Endodermal cell (in vitro differentiated cells): ENCODE measurements at regions not wholly inside any gene's neighbourhood (a gene's known extent, or its start where the extent isn't known, plus 50 kb on each side); places are given as distances from the start of the nearest gene placed in this dataset.

Source experiments
- DNase-seq: peaks from one replicate; pipeline ENCODE4 v3.0.0-alpha.2; 2017
- H3K27ac ChIP-seq: 2 replicates; pipeline ENCODE4 v1.5.1; 2013; ENCODE audit warnings: mild to moderate bottlenecking, low read depth, low read length, moderate library complexity
- H3K27me3 ChIP-seq: 2 replicates; pipeline ENCODE4 v1.6.1; 2013; ENCODE audit warnings: mild to moderate bottlenecking, low read length, moderate library complexity; ENCODE audit not compliant: insufficient read depth, control insufficient read depth, poor library complexity, severe bottlenecking
- H3K36me3 ChIP-seq: 2 replicates; pipeline ENCODE4 v1.7.0; 2013; ENCODE audit warnings: mild to moderate bottlenecking, low read length, moderate library complexity; ENCODE audit not compliant: control insufficient read depth, insufficient read depth
- H3K4me1 ChIP-seq: one replicate; pipeline ENCODE4 v1.7.0; 2013; ENCODE audit warnings: low read length; ENCODE audit not compliant: control insufficient read depth, insufficient read depth
- H3K4me3 ChIP-seq: 2 replicates; pipeline ENCODE4 v1.5.1; 2013; ENCODE audit warnings: mild to moderate bottlenecking, low read length, moderate library complexity
- H3K9ac ChIP-seq: 2 replicates; pipeline ENCODE4 v1.6.1; 2013; ENCODE audit warnings: mild to moderate bottlenecking, low read length, moderate library complexity; ENCODE audit not compliant: poor library complexity, severe bottlenecking; ENCODE audit errors: extremely low read depth
- H3K9me3 ChIP-seq: 2 replicates; pipeline ENCODE4 v1.6.1; 2013; ENCODE audit warnings: mild to moderate bottlenecking, low read length, moderate library complexity; ENCODE audit not compliant: control insufficient read depth
- H3K27ac Mint-ChIP-seq: 2 replicates; pipeline ENCODE4 v1.8.0; 2020; ENCODE audit warnings: mixed read lengths
- H3K27me3 Mint-ChIP-seq: 2 replicates; pipeline ENCODE4 v1.8.0; 2021; ENCODE audit warnings: mild to moderate bottlenecking, mixed read lengths; ENCODE audit not compliant: insufficient read depth
- H3K36me3 Mint-ChIP-seq: 2 replicates; pipeline ENCODE4 v1.8.0; 2020; ENCODE audit warnings: low read depth, mixed read lengths
- H3K4me1 Mint-ChIP-seq: 2 replicates; pipeline ENCODE4 v1.8.0; 2020; ENCODE audit warnings: mixed read lengths
- H3K4me3 Mint-ChIP-seq: 2 replicates; pipeline ENCODE4 v1.8.0; 2020; ENCODE audit warnings: mild to moderate bottlenecking, moderate library complexity, mixed read lengths
- H3K9me3 Mint-ChIP-seq: 2 replicates; pipeline ENCODE4 v1.8.0; 2020; ENCODE audit warnings: mild to moderate bottlenecking, mixed read lengths
- CTCF ChIP-seq: fragments of 200-600 bp; sonication (generic); conservative IDR thresholded peaks from 2 replicates; pipeline ENCODE4 v1.5.0; 2021; ENCODE audit warnings: antibody characterized with exemption, mild to moderate bottlenecking
- WGBS, 2 experiments: methylation state at CpG; one replicate each; pipeline versions ENCODE4 v1.1.5 to v1.1.7; 2013; ENCODE audit warnings: missing lambda C conversion rate in 2 of 2, mixed read lengths in 1 of 2; ENCODE audit not compliant: insufficient coverage in 1 of 2, insufficient read length in 1 of 2; 5-methylcytosine and 5-hydroxymethylcytosine counted together

DNA sequence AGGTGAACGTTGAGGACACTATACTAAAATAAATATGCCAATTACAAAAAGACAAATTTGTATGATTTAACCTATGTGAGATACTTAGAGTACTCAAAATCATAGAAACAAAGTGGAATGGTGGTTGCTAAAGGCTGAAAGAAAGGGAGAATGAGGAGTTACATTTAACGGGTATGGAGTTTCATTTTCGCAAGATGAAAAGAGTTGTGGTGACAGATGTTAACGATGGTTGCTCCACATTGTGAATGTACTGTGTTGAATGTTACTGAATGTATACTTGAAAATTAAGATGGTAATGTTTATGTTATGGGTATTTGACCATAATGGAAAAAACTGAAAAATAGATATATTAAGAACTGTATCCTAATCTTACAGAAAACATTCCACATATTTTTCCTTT lies 51.3 kb upstream of the MOCS2 start:
- WGBS, 2 experiments = 89 to 95% methylated on average over 3 of the region's 4 CpGs
- Histone ChIP-seq H3K27me3 (no peaks in the 10 kb centered on the region), H3K36me3 (no peaks in the 10 kb centered on the region), H3K4me3 (no peak overlapping the region), H3K27ac (no peak overlapping the region), H3K9me3 (no peaks in the 10 kb centered on the region), H3K9ac (no peak overlapping the region), H3K4me1 (no peaks in the 10 kb centered on the region)
- Mint-ChIP-seq H3K4me1 (no peaks in the 10 kb centered on the region), H3K9me3 (no peaks in the 10 kb centered on the region), H3K4me3 (no peak overlapping the region), H3K27ac (no peak overlapping the region), H3K36me3 (no peaks in the 10 kb centered on the region), H3K27me3 (no peaks in the 10 kb centered on the region)
- TF ChIP-seq CTCF = no peak
- no peak for DNase-seq

GRCh38 chr5:53161876-53162275 lies 52.3 kb upstream of the MOCS2 start:
- Mint-ChIP-seq H3K36me3 (no peaks in the 10 kb centered on the region), H3K4me1 (no peaks in the 10 kb centered on the region), H3K27me3 (no peaks in the 10 kb centered on the region), H3K27ac (no peak overlapping the region), H3K9me3 (no peaks in the 10 kb centered on the region), H3K4me3 (no peak overlapping the region)
- TF ChIP-seq CTCF = no peak
- no peaks in the 10 kb centered on the region for H3K27me3 ChIP-seq
- H3K9me3 ChIP-seq = no peaks in the 10 kb centered on the region
- no peaks in the 10 kb centered on the region for H3K4me1 ChIP-seq
- DNase-seq = no peak
- no peaks in the 10 kb centered on the region for H3K36me3 ChIP-seq
- H3K27ac ChIP-seq = no peak overlapping the region
- H3K4me3 ChIP-seq = no peak overlapping the region
- 91 to 100% methylated on average over 1 to 2 of the region's 2 CpGs for WGBS, 2 experiments
- H3K9ac ChIP-seq = no peak overlapping the region

GRCh38 chr5:53164478-53165165 lies 55.1 kb upstream of the MOCS2 start:
- H3K9me3 Mint-ChIP-seq = no peaks in the 10 kb centered on the region
- no peaks in the 10 kb centered on the region for H3K36me3 ChIP-seq
- H3K9ac ChIP-seq = no peak overlapping the region
- no peak overlapping the region for H3K4me3 ChIP-seq
- no peak for TF ChIP-seq CTCF
- H3K4me1 ChIP-seq = no peaks in the 10 kb centered on the region
- no peaks in the 10 kb centered on the region for H3K4me1 Mint-ChIP-seq
- WGBS, 2 experiments = 93 to 99% methylated on average over 2 of the region's 2 CpGs
- H3K27me3 Mint-ChIP-seq = no peaks in the 10 kb centered on the region
- no peak overlapping the region for H3K27ac Mint-ChIP-seq
- H3K27ac ChIP-seq = no peak overlapping the region
- no peak for DNase-seq
- H3K27me3 ChIP-seq = no peaks in the 10 kb centered on the region
- H3K36me3 Mint-ChIP-seq = no peaks in the 10 kb centered on the region
- H3K9me3 ChIP-seq = no peaks in the 10 kb centered on the region
- H3K4me3 Mint-ChIP-seq = no peak overlapping the region
